ENCODE measurements at regions not wholly inside any gene's neighbourhood (a gene's known extent, or its start where the extent isn't known, plus 50 kb on each side); places are given as distances from the start of the nearest gene placed in this dataset.

- POLR2A ChIA-PET, result no interaction called here
- no peak for DNase-seq (ENCODE audit: low spot score)
- BruUV-seq (replicated peaks), result no TSS peak
These were observed 75.4 kb upstream of the TTC34 start for GRCh38 chr1:2876846-2877245.

GRCh38 chr1:2877391-2877790, 75.9 kb upstream of the TTC34 start:
- TF ChIP-seq EZH2phosphoT487 (IDR thresholded peaks at IDR 0.05; ENCODE audit: borderline replicate concordance, low read depth, low read length) (no peak), CTCF (conservative IDR thresholded peaks at IDR 0.05; ENCODE audit: low read length) (no peak)
- H3K4me3 ChIP-seq (ENCODE audit: low read depth, low read length, poor library complexity, severe bottlenecking), result no peak overlapping the region
- DNase-seq (ENCODE audit: low spot score), result no peak
- ChIA-PET POLR2A (no interaction called here), CTCF (ENCODE audit: unreplicated experiment) (no interaction called here)
- H3K9me3 ChIP-seq (ENCODE audit: low read length), result no peaks in the 10 kb centered on the region
- H3K27ac ChIP-seq (ENCODE audit: low read depth, low read length, poor library complexity, severe bottlenecking), result no peak overlapping the region
- H3K4me2 ChIP-seq (ENCODE audit: low read length), result no peak overlapping the region
- H3K36me3 ChIP-seq (ENCODE audit: insufficient read depth, low read length), result no peaks in the 10 kb centered on the region
- intact Hi-C loops (cut with micrococcal nuclease; ENCODE audit: unreplicated experiment), result no loop called here
- BruUV-seq (replicated peaks), result no TSS peak
- H3K9me2 ChIP-seq (ENCODE audit: insufficient read depth, low read length), result no peaks in the 10 kb centered on the region
- H3K4me1 ChIP-seq (ENCODE audit: insufficient read depth, low read length, poor library complexity, severe bottlenecking), result no peaks in the 10 kb centered on the region
- H2AFZ ChIP-seq (ENCODE audit: low read length), result no peak overlapping the region
- H3K79me2 ChIP-seq (ENCODE audit: insufficient read depth, low read depth, low read length), result no peaks in the 10 kb centered on the region
- no peaks in the 10 kb centered on the region for H4K20me1 ChIP-seq (ENCODE audit: insufficient read depth, low read length)

More at GRCh38 chr1:2876846-2877245, 75.4 kb upstream of the TTC34 start:
- no peak overlapping the region for H3K4me3 ChIP-seq (ENCODE audit: low read depth, low read length, poor library complexity, severe bottlenecking)
- H3K9me3 ChIP-seq (ENCODE audit: low read length), result no peaks in the 10 kb centered on the region
- no peaks in the 10 kb centered on the region for H3K9me2 ChIP-seq (ENCODE audit: insufficient read depth, low read length)
- H3K79me2 ChIP-seq (ENCODE audit: insufficient read depth, low read depth, low read length), result no peaks in the 10 kb centered on the region
- no peak overlapping the region for H3K4me2 ChIP-seq (ENCODE audit: low read length)
- TF ChIP-seq CTCF (conservative IDR thresholded peaks at IDR 0.05; ENCODE audit: low read length), result no peak
- TF ChIP-seq EZH2phosphoT487 (IDR thresholded peaks at IDR 0.05; ENCODE audit: borderline replicate concordance, low read depth, low read length), result no peak
- H4K20me1 ChIP-seq (ENCODE audit: insufficient read depth, low read length), result no peaks in the 10 kb centered on the region
- intact Hi-C loops (cut with micrococcal nuclease; ENCODE audit: unreplicated experiment), result no loop called here
- H3K36me3 ChIP-seq (ENCODE audit: insufficient read depth, low read length), result no peaks in the 10 kb centered on the region
- no peaks in the 10 kb centered on the region for H3K4me1 ChIP-seq (ENCODE audit: insufficient read depth, low read length, poor library complexity, severe bottlenecking)
- H2AFZ ChIP-seq (ENCODE audit: low read length), result no peak overlapping the region
- CTCF ChIA-PET (ENCODE audit: unreplicated experiment), result no interaction called here
- no peak overlapping the region for H3K27ac ChIP-seq (ENCODE audit: low read depth, low read length, poor library complexity, severe bottlenecking)

GRCh38 chr1:2878591-2878990, 77.1 kb upstream of the TTC34 start:
- Histone ChIP-seq H3K79me2 (ENCODE audit: insufficient read depth, low read depth, low read length) (no peaks in the 10 kb centered on the region), H3K9me2 (ENCODE audit: insufficient read depth, low read length) (no peaks in the 10 kb centered on the region), H3K4me3 (ENCODE audit: low read depth, low read length, poor library complexity, severe bottlenecking) (no peak overlapping the region), H4K20me1 (ENCODE audit: insufficient read depth, low read length) (no peaks in the 10 kb centered on the region), H3K4me1 (ENCODE audit: insufficient read depth, low read length, poor library complexity, severe bottlenecking) (no peaks in the 10 kb centered on the region), H3K9me3 (ENCODE audit: low read length) (no peaks in the 10 kb centered on the region), H3K4me2 (ENCODE audit: low read length) (no peak overlapping the region), H2AFZ (ENCODE audit: low read length) (no peak overlapping the region), H3K36me3 (ENCODE audit: insufficient read depth, low read length) (no peaks in the 10 kb centered on the region), H3K27ac (ENCODE audit: low read depth, low read length, poor library complexity, severe bottlenecking) (no peak overlapping the region)
- intact Hi-C loops (cut with micrococcal nuclease; ENCODE audit: unreplicated experiment), result no loop called here
- TF ChIP-seq EZH2phosphoT487 (IDR thresholded peaks at IDR 0.05; ENCODE audit: borderline replicate concordance, low read depth, low read length) (no peak), CTCF (conservative IDR thresholded peaks at IDR 0.05; ENCODE audit: low read length) (no peak)
- no TSS peak for BruUV-seq (replicated peaks)
- ChIA-PET CTCF (ENCODE audit: unreplicated experiment) (no interaction called here), POLR2A (no interaction called here)
- DNase-seq (ENCODE audit: low spot score), result no peak
